Neural crest cell (in vitro differentiated cells): ENCODE measurements at regions not wholly inside any gene's neighbourhood (a gene's known extent, or its start where the extent isn't known, plus 50 kb on each side); places are given as distances from the start of the nearest gene placed in this dataset.
"Not testable (repeated sequence)": the region's sequence is repeated elsewhere in the genome, so short reads cannot be mapped to it uniquely, and the experiment has no call there.

Experiments used
- DNase-seq: peaks from one replicate; pipeline ENCODE4 v3.0.0; 2021; ENCODE audit warnings: low read depth, mixed read lengths, low spot score
- H3K27ac Mint-ChIP-seq: one replicate; pipeline ENCODE4 v1.8.0; 2021; ENCODE audit warnings: mild to moderate bottlenecking, mixed read lengths; ENCODE audit not compliant: unreplicated experiment
- H3K27me3 Mint-ChIP-seq: 2 replicates; pipeline ENCODE4 v1.8.0; 2021; ENCODE audit warnings: low read depth, mild to moderate bottlenecking, mixed read lengths
- H3K36me3 Mint-ChIP-seq: 2 replicates; pipeline ENCODE4 v1.8.0; 2021; ENCODE audit warnings: low read depth, mild to moderate bottlenecking, mixed read lengths
- H3K4me1 Mint-ChIP-seq: 2 replicates; pipeline ENCODE4 v1.8.0; 2021; ENCODE audit warnings: mixed read lengths
- H3K4me3 Mint-ChIP-seq: one replicate; pipeline ENCODE4 v1.8.0; 2021; ENCODE audit warnings: mild to moderate bottlenecking, mixed read lengths
- H3K9me3 Mint-ChIP-seq: 2 replicates; pipeline ENCODE4 v1.8.0; 2021; ENCODE audit warnings: mixed read lengths
- CTCF ChIP-seq: fragments of 200-600 bp; sonication (generic); conservative IDR thresholded peaks from 2 replicates; pipeline ENCODE4 v1.5.0; 2021; ENCODE audit warnings: antibody characterized with exemption, mild to moderate bottlenecking

- H3K36me3 Mint-ChIP-seq, result no peaks in the 10 kb centered on the region
- H3K4me3 Mint-ChIP-seq, result no peak overlapping the region
- no peak for DNase-seq
- no peak for TF ChIP-seq CTCF
- no peaks in the 10 kb centered on the region for H3K27me3 Mint-ChIP-seq
- no peaks in the 10 kb centered on the region for H3K9me3 Mint-ChIP-seq
- peaks cover 13% of the 10 kb centered on the region for H3K4me1 Mint-ChIP-seq
- H3K27ac Mint-ChIP-seq, result no peak overlapping the region
Measured at GRCh38 chr15:77869021-77869895, 208.3 kb downstream of the TBC1D2B start.

- H3K27me3 Mint-ChIP-seq, H3K4me3 Mint-ChIP-seq, H3K9me3 Mint-ChIP-seq, DNase-seq, H3K36me3 Mint-ChIP-seq: not testable (repeated sequence)
- H3K4me1 Mint-ChIP-seq, result peaks cover 19% of the 10 kb centered on the region
- H3K27ac Mint-ChIP-seq, result peak overlapping the region; percentile 67
Measured at GRCh38 chr15:77868048-77868629, 209.4 kb downstream of the TBC1D2B start.

- DNase-seq, result no peak
- H3K4me3 Mint-ChIP-seq, result no peak overlapping the region
- no peak overlapping the region for H3K27ac Mint-ChIP-seq
- no peaks in the 10 kb centered on the region for H3K36me3 Mint-ChIP-seq
- no peak for TF ChIP-seq CTCF
- peaks cover 21% of the 10 kb centered on the region for H3K4me1 Mint-ChIP-seq
- no peaks in the 10 kb centered on the region for H3K27me3 Mint-ChIP-seq
- H3K9me3 Mint-ChIP-seq, result no peaks in the 10 kb centered on the region
Measured at GRCh38 chr15:77867266-77868047, 210.1 kb downstream of the TBC1D2B start.

- Mint-ChIP-seq H3K4me1 (peaks cover 21% of the 10 kb centered on the region), H3K4me3 (no peak overlapping the region), H3K9me3 (no peaks in the 10 kb centered on the region), H3K36me3 (no peaks in the 10 kb centered on the region), H3K27me3 (no peaks in the 10 kb centered on the region), H3K27ac (no peak overlapping the region)
- no peak for DNase-seq
- TF ChIP-seq CTCF, result no peak
Measured at GRCh38 chr15:77866596-77867125, 210.8 kb downstream of the TBC1D2B start.

- H3K36me3 Mint-ChIP-seq, result no peaks in the 10 kb centered on the region
- no peak for DNase-seq
- no peaks in the 10 kb centered on the region for H3K9me3 Mint-ChIP-seq
- no peak overlapping the region for H3K4me3 Mint-ChIP-seq
- H3K27ac Mint-ChIP-seq, result no peak overlapping the region
- H3K4me1 Mint-ChIP-seq, result peaks cover 16% of the 10 kb centered on the region
- H3K27me3 Mint-ChIP-seq, result no peaks in the 10 kb centered on the region
- no peak for TF ChIP-seq CTCF
Measured at GRCh38 chr15:77866186-77866585, 211.3 kb downstream of the TBC1D2B start.
